ENCODE measurements at regions not wholly inside any gene's neighbourhood (a gene's known extent, or its start where the extent isn't known, plus 50 kb on each side); places are given as distances from the start of the nearest gene placed in this dataset.
A peak's percentile ranks its signal among the peaks of the same experiment; 100 is the strongest.

DNA sequence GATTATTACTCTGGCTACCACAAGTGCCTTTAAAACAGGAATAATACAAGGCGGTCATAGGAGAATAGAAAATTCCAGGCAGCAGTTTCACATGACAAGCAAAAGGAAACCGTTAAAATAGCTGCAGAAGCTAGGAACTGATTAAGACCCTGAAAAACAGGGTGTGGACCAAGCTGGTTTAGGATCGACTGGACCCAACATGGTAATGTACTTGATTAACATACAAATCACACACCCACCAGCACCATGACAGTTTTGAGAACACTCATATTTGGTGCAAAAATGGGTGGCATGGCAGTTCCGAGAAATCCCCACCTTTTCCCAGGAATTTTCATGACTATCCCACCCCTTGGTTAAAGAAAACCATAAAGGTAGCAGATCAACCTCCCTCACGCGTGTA is 51.9 kb upstream of the TMEM163 start:
- no peak for DNase-seq (ENCODE audit: low read depth)
- no peak overlapping the region for H3K4me3 ChIP-seq (ENCODE audit: low read depth, low read length)
- TF ChIP-seq, protein P1, sequence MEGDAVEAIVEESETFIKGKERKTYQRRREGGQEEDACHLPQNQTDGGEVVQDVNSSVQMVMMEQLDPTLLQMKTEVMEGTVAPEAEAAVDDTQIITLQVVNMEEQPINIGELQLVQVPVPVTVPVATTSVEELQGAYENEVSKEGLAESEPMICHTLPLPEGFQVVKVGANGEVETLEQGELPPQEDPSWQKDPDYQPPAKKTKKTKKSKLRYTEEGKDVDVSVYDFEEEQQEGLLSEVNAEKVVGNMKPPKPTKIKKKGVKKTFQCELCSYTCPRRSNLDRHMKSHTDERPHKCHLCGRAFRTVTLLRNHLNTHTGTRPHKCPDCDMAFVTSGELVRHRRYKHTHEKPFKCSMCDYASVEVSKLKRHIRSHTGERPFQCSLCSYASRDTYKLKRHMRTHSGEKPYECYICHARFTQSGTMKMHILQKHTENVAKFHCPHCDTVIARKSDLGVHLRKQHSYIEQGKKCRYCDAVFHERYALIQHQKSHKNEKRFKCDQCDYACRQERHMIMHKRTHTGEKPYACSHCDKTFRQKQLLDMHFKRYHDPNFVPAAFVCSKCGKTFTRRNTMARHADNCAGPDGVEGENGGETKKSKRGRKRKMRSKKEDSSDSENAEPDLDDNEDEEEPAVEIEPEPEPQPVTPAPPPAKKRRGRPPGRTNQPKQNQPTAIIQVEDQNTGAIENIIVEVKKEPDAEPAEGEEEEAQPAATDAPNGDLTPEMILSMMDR (IDR thresholded peaks at IDR 0.05; ENCODE audit: insufficient read depth, low read length): no peak

DNA sequence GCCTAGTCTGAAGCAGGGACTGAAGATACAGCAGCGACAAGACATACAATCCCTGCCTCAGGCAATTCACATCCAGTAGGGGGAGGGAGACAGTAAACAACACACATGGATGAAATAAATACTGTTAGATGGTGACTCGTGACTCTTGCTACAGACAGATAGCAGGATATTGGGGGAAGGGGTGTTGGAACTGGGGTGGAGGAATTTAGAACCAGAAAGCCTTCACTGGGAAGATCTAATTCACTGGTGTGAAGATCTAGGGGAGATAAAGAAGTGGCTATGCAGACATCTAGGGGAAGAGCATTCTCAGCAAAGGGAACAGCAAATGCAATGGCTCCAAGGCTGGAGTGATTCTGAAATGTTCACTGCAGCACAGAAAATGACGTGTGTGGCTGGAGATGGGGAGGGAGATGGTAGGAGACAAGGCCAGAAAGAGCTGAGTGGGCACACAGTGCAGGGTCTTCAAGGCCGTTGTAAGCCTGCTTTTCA is 52.6 kb upstream of the TMEM163 start:
- TF ChIP-seq, protein P1 (IDR thresholded peaks at IDR 0.05; ENCODE audit: insufficient read depth, low read length): no peak
- H3K4me3 ChIP-seq (ENCODE audit: low read depth, low read length): no peak overlapping the region
- no peak for DNase-seq (ENCODE audit: low read depth)

DNA sequence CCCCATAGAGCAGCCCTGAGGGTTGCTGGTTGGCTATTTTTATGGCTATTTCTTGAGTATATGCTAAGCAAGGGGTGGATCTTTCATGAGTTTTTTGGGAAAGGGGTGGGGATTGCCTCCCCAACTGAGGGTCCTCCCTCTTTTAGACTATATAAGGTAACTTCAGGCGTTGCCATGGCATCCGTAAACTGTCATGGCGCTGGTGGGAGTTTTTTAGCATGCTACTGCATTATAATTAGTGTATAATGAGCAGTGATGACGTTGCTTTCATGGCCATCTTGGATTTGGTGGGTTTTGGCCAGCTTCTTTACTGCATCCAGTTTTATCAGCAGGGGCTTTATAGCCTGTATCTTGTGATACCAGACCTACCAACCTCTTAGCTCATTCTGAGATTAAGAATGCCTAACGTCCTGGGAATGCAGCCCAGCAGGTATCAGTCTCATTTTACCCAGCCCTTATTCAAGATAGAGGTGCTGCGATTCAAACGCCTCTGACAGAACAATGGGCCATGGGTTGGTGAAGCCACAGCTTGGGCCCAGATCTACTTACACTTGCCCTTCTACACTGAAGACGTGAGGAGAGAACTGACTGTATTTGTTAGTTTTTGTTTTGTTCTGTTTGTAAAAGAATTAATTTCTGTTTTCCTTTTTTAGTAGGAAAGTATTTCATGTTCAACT is 53.8 kb upstream of the TMEM163 start:
- TF ChIP-seq, protein P1 (IDR thresholded peaks at IDR 0.05; ENCODE audit: insufficient read depth, low read length): no peak
- DNase-seq (ENCODE audit: low read depth): no peak
- H3K4me3 ChIP-seq (ENCODE audit: low read depth, low read length): no peak overlapping the region

DNA sequence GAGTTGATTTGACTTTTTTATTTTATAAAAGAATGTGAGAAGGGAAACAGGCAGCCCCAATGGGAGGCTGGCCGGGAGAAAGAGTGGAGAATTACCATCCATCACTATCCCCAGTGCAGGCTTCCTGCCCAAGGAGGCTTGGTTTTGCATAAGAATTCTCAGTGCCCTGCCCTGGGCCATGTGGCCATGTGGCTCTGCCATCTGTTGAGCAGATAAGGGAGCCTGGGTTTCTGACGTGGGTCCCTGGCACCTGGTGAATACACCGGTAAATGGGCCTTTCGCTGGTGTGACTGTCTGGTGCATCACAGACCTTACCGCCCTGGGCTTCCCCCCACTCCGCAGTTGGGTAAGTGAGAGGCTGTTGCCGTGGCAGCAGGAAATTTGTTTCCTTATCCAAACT is 54.5 kb upstream of the TMEM163 start:
- no peak for DNase-seq (ENCODE audit: low read depth)
- TF ChIP-seq, protein P1 (IDR thresholded peaks at IDR 0.05; ENCODE audit: insufficient read depth, low read length): no peak

GRCh38 chr2:134773759-134774742 is 55.3 kb upstream of the TMEM163 start:
- no peak overlapping the region for H3K4me3 ChIP-seq (ENCODE audit: low read depth, low read length)
- peak; percentile 59 for DNase-seq (ENCODE audit: low read depth)
- TF ChIP-seq, protein P1 (IDR thresholded peaks at IDR 0.05; ENCODE audit: insufficient read depth, low read length): no peak

More for the DNA sequence above, 54.5 kb upstream of the TMEM163 start:
- no peak overlapping the region for H3K4me3 ChIP-seq (ENCODE audit: low read depth, low read length)

- TF ChIP-seq, protein P1 (IDR thresholded peaks at IDR 0.05; ENCODE audit: insufficient read depth, low read length): no peak
- DNase-seq (ENCODE audit: low read depth): peak; percentile 69
- no peak overlapping the region for H3K4me3 ChIP-seq (ENCODE audit: low read depth, low read length)
Measured at GRCh38 chr2:134774786-134775641, 56.2 kb upstream of the TMEM163 start.
